PC-9 (cell line): ENCODE measurements at regions not wholly inside any gene's neighbourhood (a gene's known extent, or its start where the extent isn't known, plus 50 kb on each side); places are given as distances from the start of the nearest gene placed in this dataset.

Experiments
- BruUV-seq: library from RNA; stranded (reverse); fragments of 400-500 nt; replicated peaks from 2 replicates; lab custom pipeline; 2021; lab: Mats Ljungman, UMichigan
- CTCF ChIA-PET: fragments of 300-600 bp; sonication (Branson Sonifier 250); formaldehyde crosslinking; loops from one replicate; lab custom pipeline; 2022; ENCODE audit warnings: antibody characterized with exemption; lab: Charles Lee
- POLR2A ChIA-PET: fragments of 300-600 bp; sonication (Branson Sonifier 250); formaldehyde crosslinking; loops from one replicate; lab custom pipeline; 2022; ENCODE audit warnings: antibody characterized with exemption; ENCODE audit not compliant: unreplicated experiment; lab: Charles Lee
- DNase-seq, 2 experiments: peaks; one replicate each; pipeline versions ENCODE4 v3.0.0 to v3.0.0-alpha.2; 2015 to 2022; ENCODE audit warnings: mixed read lengths in 1 of 2
- H2AFZ ChIP-seq: fragments of 200-600 bp; sonication (generic); 2 replicates; pipeline ENCODE4 v1.8.1; 2017; ENCODE audit warnings: antibody characterized with exemption
- H3F3A ChIP-seq: fragments of 200-600 bp; sonication (generic); 2 replicates; pipeline ENCODE4 v1.8.1; 2017; ENCODE audit warnings: antibody characterized with exemption, mild to moderate bottlenecking, low read depth; ENCODE audit not compliant: insufficient read depth
- H3K27ac ChIP-seq: fragments of 200-600 bp; sonication (generic); 2 replicates; pipeline ENCODE4 v1.6.1; 2016; ENCODE audit warnings: mixed run types
- H3K27me3 ChIP-seq: fragments of 200-600 bp; sonication (generic); 2 replicates; pipeline ENCODE4 v1.6.1; 2016; ENCODE audit warnings: low read depth, mixed run types; ENCODE audit not compliant: insufficient read depth
- H3K36me3 ChIP-seq: fragments of 200-600 bp; sonication (generic); 2 replicates; pipeline ENCODE4 v1.6.1; 2016; ENCODE audit warnings: low read depth, mixed run types
- H3K4me1 ChIP-seq: fragments of 200-600 bp; sonication (generic); replicated peaks from 2 replicates; pipeline ENCODE4 v1.6.1; 2016; ENCODE audit warnings: mixed run types; ENCODE audit not compliant: insufficient read depth
- H3K4me2 ChIP-seq: fragments of 200-600 bp; sonication (generic); 2 replicates; pipeline ENCODE4 v1.6.1; 2017; ENCODE audit warnings: mixed run types
- H3K4me3 ChIP-seq: fragments of 200-600 bp; sonication (generic); 2 replicates; pipeline ENCODE4 v1.6.1; 2016; ENCODE audit warnings: mixed run types
- H3K79me2 ChIP-seq: fragments of 200-600 bp; sonication (generic); 2 replicates; pipeline ENCODE4 v1.6.1; 2017; ENCODE audit warnings: low read depth, mixed run types
- H3K9me2 ChIP-seq: fragments of 200-600 bp; sonication (generic); 2 replicates; pipeline ENCODE4 v1.8.1; 2017; ENCODE audit warnings: mild to moderate bottlenecking; ENCODE audit not compliant: insufficient read depth
- H3K9me3 ChIP-seq: fragments of 200-600 bp; sonication (generic); 2 replicates; pipeline ENCODE4 v1.8.1; 2016; ENCODE audit warnings: low read depth; ENCODE audit not compliant: insufficient read depth
- H4K20me1 ChIP-seq: fragments of 200-600 bp; sonication (generic); 2 replicates; pipeline ENCODE4 v1.8.1; 2017; ENCODE audit not compliant: insufficient read depth
- CTCF ChIP-seq: fragments of 200-600 bp; sonication (generic); conservative IDR thresholded peaks from 2 replicates; pipeline ENCODE4 v1.6.1; 2017; ENCODE audit warnings: mixed run types, antibody characterized with exemption, mild to moderate bottlenecking, moderate library complexity
- EZH2 ChIP-seq: fragments of 200-600 bp; sonication (generic); IDR thresholded peaks from 2 replicates; pipeline ENCODE4 v1.8.0; 2017; ENCODE audit warnings: antibody characterized with exemption, low read depth
- intact Hi-C: fragments of 100-400 bp; cut with micrococcal nuclease; formaldehyde crosslinking; loops from one replicate; pipeline ENCODE4 v1.10.0; 2022; ENCODE audit not compliant: unreplicated experiment

GRCh38 chr18:38957736-38958135, 1392.1 kb upstream of the CELF4 start:
- intact Hi-C loops = no loop called here
- Histone ChIP-seq H3K4me1 (no peaks in the 10 kb centered on the region), H3K4me2 (no peak overlapping the region), H3F3A (no peaks in the 10 kb centered on the region), H2AFZ (no peak overlapping the region), H4K20me1 (no peaks in the 10 kb centered on the region), H3K4me3 (no peak overlapping the region), H3K9me2 (no peaks in the 10 kb centered on the region), H3K27me3 (no peaks in the 10 kb centered on the region), H3K36me3 (no peaks in the 10 kb centered on the region), H3K27ac (no peak overlapping the region), H3K79me2 (no peaks in the 10 kb centered on the region), H3K9me3 (no peaks in the 10 kb centered on the region)
- BruUV-seq = no TSS peak
- DNase-seq = no peak
- TF ChIP-seq CTCF (no peak), EZH2 (no peak)
- POLR2A ChIA-PET = no interaction called here
- CTCF ChIA-PET = no interaction called here

GRCh38 chr18:38956068-38956467, 1390.5 kb upstream of the CELF4 start:
- H3F3A ChIP-seq = no peaks in the 10 kb centered on the region
- H3K9me3 ChIP-seq = no peaks in the 10 kb centered on the region
- no peak overlapping the region for H2AFZ ChIP-seq
- ChIA-PET CTCF (no interaction called here), POLR2A (no interaction called here)
- no peaks in the 10 kb centered on the region for H4K20me1 ChIP-seq
- no peak overlapping the region for H3K4me2 ChIP-seq
- H3K36me3 ChIP-seq = no peaks in the 10 kb centered on the region
- intact Hi-C loops = no loop called here
- no peaks in the 10 kb centered on the region for H3K4me1 ChIP-seq
- no peaks in the 10 kb centered on the region for H3K9me2 ChIP-seq
- no peak overlapping the region for H3K27ac ChIP-seq
- H3K4me3 ChIP-seq = no peak overlapping the region
- H3K79me2 ChIP-seq = no peaks in the 10 kb centered on the region
- DNase-seq = no peak
- BruUV-seq = no TSS peak
- no peak for TF ChIP-seq EZH2
- no peak for TF ChIP-seq CTCF
- H3K27me3 ChIP-seq = no peaks in the 10 kb centered on the region

- no peak for TF ChIP-seq CTCF
- no peak for TF ChIP-seq EZH2
- Histone ChIP-seq H3K9me2 (no peaks in the 10 kb centered on the region), H3K27me3 (no peaks in the 10 kb centered on the region), H3K4me2 (no peak overlapping the region), H3K36me3 (no peaks in the 10 kb centered on the region), H2AFZ (no peak overlapping the region), H4K20me1 (no peaks in the 10 kb centered on the region), H3K4me1 (no peaks in the 10 kb centered on the region), H3K9me3 (no peaks in the 10 kb centered on the region), H3F3A (no peaks in the 10 kb centered on the region), H3K4me3 (no peak overlapping the region), H3K27ac (no peak overlapping the region), H3K79me2 (no peaks in the 10 kb centered on the region)
- ChIA-PET CTCF (no interaction called here), POLR2A (no interaction called here)
- no TSS peak for BruUV-seq
- no peak for DNase-seq
- intact Hi-C loops = no loop called here
These were observed 1386.0 kb upstream of the CELF4 start for GRCh38 chr18:38951633-38952032.
